Umbilical cord (tissue), 1 donor: ENCODE measurements at regions not wholly inside any gene's neighbourhood (a gene's known extent, or its start where the extent isn't known, plus 50 kb on each side); places are given as distances from the start of the nearest gene placed in this dataset.
A peak's percentile ranks its signal among the peaks of the same experiment; 100 is the strongest.
"Not testable (repeated sequence)": the region's sequence is repeated elsewhere in the genome, so short reads cannot be mapped to it uniquely, and the experiment has no call there.

Experiments
- DNase-seq: peaks from one replicate; pipeline ENCODE4 v3.0.0-alpha.2; 2015; ENCODE audit warnings: low spot score

GRCh38 chr4:128566693-128567092 lies 242.8 kb upstream of the JADE1 start:
- no peak for DNase-seq

- DNase-seq: no peak
Measured at GRCh38 chr4:128565565-128566186, 243.8 kb upstream of the JADE1 start.

- peak; percentile 35 for DNase-seq
Measured at GRCh38 chr4:128565054-128565453, 244.4 kb upstream of the JADE1 start.

- no peak for DNase-seq
Measured at GRCh38 chr4:128564081-128564630, 245.3 kb upstream of the JADE1 start.

- DNase-seq: peak; percentile 77
Measured at GRCh38 chr4:128560754-128561495, 248.6 kb upstream of the JADE1 start.

GRCh38 chr4:128558896-128559679 lies 250.4 kb upstream of the JADE1 start:
- DNase-seq: peak; percentile 66

GRCh38 chr4:128556756-128557155 lies 252.7 kb upstream of the JADE1 start:
- no peak for DNase-seq

- DNase-seq: no peak
Measured at GRCh38 chr4:128553686-128554515, 255.6 kb upstream of the JADE1 start.

- DNase-seq: no peak
Measured at GRCh38 chr4:128552586-128552907, 257.0 kb upstream of the JADE1 start.

- no peak for DNase-seq
Measured at GRCh38 chr4:128551280-128551679, 258.2 kb upstream of the JADE1 start.

GRCh38 chr4:128550060-128550459 lies 259.4 kb upstream of the JADE1 start:
- no peak for DNase-seq

- no peak for DNase-seq
Measured at GRCh38 chr4:128549636-128550035, 259.9 kb upstream of the JADE1 start.

- DNase-seq: no peak
Measured at GRCh38 chr4:128548381-128548780, 260.8 kb upstream of the PGRMC2 start.

- DNase-seq: no peak
Measured at GRCh38 chr4:128544272-128544671, 256.7 kb upstream of the PGRMC2 start.

- no peak for DNase-seq
Measured at GRCh38 chr4:128543696-128544095, 256.1 kb upstream of the PGRMC2 start.

- no peak for DNase-seq
Measured at GRCh38 chr4:128542047-128542446, 254.4 kb upstream of the PGRMC2 start.

- no peak for DNase-seq
Measured at GRCh38 chr4:128540122-128540521, 252.5 kb upstream of the PGRMC2 start.

GRCh38 chr4:128538111-128538882 lies 250.7 kb upstream of the PGRMC2 start:
- no peak for DNase-seq

GRCh38 chr4:128536746-128537145 lies 249.1 kb upstream of the PGRMC2 start:
- DNase-seq: no peak

- not testable (repeated sequence) for DNase-seq
Measured at GRCh38 chr4:128535510-128535909, 247.9 kb upstream of the PGRMC2 start.
